GM12892 (cell line): ENCODE measurements at regions not wholly inside any gene's neighbourhood (a gene's known extent, or its start where the extent isn't known, plus 50 kb on each side); places are given as distances from the start of the nearest gene placed in this dataset.

Experiments
- POLR2AphosphoS5 ChIP-seq: IDR thresholded peaks from 2 replicates; pipeline ENCODE4 v1.6.1; 2011; ENCODE audit warnings: low read depth, low read length, control low read depth
- TAF1 ChIP-seq: IDR thresholded peaks from 2 replicates; pipeline ENCODE4 v1.6.1; 2011; ENCODE audit warnings: low read depth, mild to moderate bottlenecking, control low read depth, low read length, borderline replicate concordance

DNA sequence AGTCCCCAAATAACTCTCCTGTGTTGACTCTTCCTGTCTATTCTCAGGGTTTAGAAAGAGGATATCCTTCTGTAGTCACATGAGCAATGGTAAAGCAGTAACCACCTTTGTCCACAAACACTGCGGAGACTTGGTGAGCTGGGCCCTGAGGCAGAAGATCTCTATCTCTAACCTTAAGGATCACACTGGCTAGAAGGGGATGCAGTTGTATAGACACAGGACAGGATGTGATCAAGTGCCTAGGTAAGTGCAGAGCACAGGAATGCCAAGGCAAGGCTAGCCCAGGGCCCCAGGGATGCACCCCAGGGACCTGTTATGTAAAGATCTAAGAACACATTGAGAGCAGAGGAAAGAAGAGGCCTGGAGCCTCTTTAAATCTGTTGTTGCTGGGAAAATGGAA, 610.5 kb downstream of the IRX1 start:
- no peak for TF ChIP-seq TAF1
- no peak for TF ChIP-seq POLR2AphosphoS5
